HG03135 (cell line): ENCODE measurements at regions not wholly inside any gene's neighbourhood (a gene's known extent, or its start where the extent isn't known, plus 50 kb on each side); places are given as distances from the start of the nearest gene placed in this dataset.

Experiments used
- ATAC-seq: cut with Tn5 transposase; IDR thresholded peaks from one replicate; pipeline ENCODE4 v1.9.1; 2021; ENCODE audit warnings: mild to moderate bottlenecking, moderate library complexity; ENCODE audit not compliant: unreplicated experiment

GRCh38 chr6:6885521-6886170, 222.1 kb upstream of the RREB1 start:
- no peak for ATAC-seq

- no peak for ATAC-seq
Observed at GRCh38 chr6:6886171-6886885, 221.4 kb upstream of the RREB1 start.

- no peak for ATAC-seq
Observed at GRCh38 chr6:6886886-6887285, 220.9 kb upstream of the RREB1 start.

- ATAC-seq = no peak
Observed at GRCh38 chr6:6889601-6890000, 218.2 kb upstream of the RREB1 start.

GRCh38 chr6:6890400-6890858, 217.3 kb upstream of the RREB1 start:
- ATAC-seq = no peak

GRCh38 chr6:6891125-6891721, 216.5 kb upstream of the RREB1 start:
- no peak for ATAC-seq

- no peak for ATAC-seq
Observed at GRCh38 chr6:6891949-6892461, 215.8 kb upstream of the RREB1 start.

- ATAC-seq = no peak
Observed at GRCh38 chr6:6892744-6893583, 214.8 kb upstream of the RREB1 start.

- no peak for ATAC-seq
Observed at GRCh38 chr6:6893701-6894100, 214.1 kb upstream of the RREB1 start.

- ATAC-seq = no peak
Observed at GRCh38 chr6:6895929-6896328, 211.8 kb upstream of the RREB1 start.

- no peak for ATAC-seq
Observed at GRCh38 chr6:6897140-6897539, 210.6 kb upstream of the RREB1 start.

- no peak for ATAC-seq
Observed at GRCh38 chr6:6900569-6901204, 207.1 kb upstream of the RREB1 start.

GRCh38 chr6:6901205-6901719, 206.5 kb upstream of the RREB1 start:
- ATAC-seq = no peak

GRCh38 chr6:6901945-6902344, 205.8 kb upstream of the RREB1 start:
- no peak for ATAC-seq

- no peak for ATAC-seq
Observed at GRCh38 chr6:6905961-6906518, 201.7 kb upstream of the RREB1 start.

GRCh38 chr6:6906570-6907213, 201.1 kb upstream of the RREB1 start:
- no peak for ATAC-seq

- no peak for ATAC-seq
Observed at GRCh38 chr6:6907286-6907685, 200.5 kb upstream of the RREB1 start.

- ATAC-seq = no peak
Observed at GRCh38 chr6:6908121-6908520, 199.6 kb upstream of the RREB1 start.

GRCh38 chr6:6909111-6909510, 198.7 kb upstream of the RREB1 start:
- ATAC-seq = no peak
